Spleen (tissue), 7 donors: ENCODE measurements at regions not wholly inside any gene's neighbourhood (a gene's known extent, or its start where the extent isn't known, plus 50 kb on each side); places are given as distances from the start of the nearest gene placed in this dataset.

Source experiments
- CTCF ChIP-seq, 11 experiments: fragments of 200-600 bp in 7 of 11; fragments of 450-650 bp in 4 of 11; sonication (generic) in 4 of 11; IDR thresholded peaks in 8 of 11; conservative IDR thresholded peaks in 3 of 11; 1 replicate in 7 of 11; 2 replicates in 4 of 11; pipeline versions ENCODE4 v1.4.0 to v1.8.0; 2016 to 2021; ENCODE audit warnings: antibody characterized with exemption in 11 of 11, inconsistent platforms in 4 of 11, mild to moderate bottlenecking in 1 of 11
- POLR2A ChIP-seq, 3 donors: fragments of 450-650 bp; IDR thresholded peaks; one replicate each; pipeline ENCODE4 v1.5.1; 2017; ENCODE audit warnings: antibody characterized with exemption in 3 of 3, mild to moderate bottlenecking in 1 of 3
- donor health status: DM: no; HTN: no; CAD: no; lungs with moderate emphysema.
- donor health status: DM: no; HTN: no; CAD: no.
- donor health status: DM: no; HTN: no; CAD: no.

- TF ChIP-seq CTCF (IDR thresholded peaks at IDR 0.05 in 8 of 11, conservative IDR thresholded peaks at IDR 0.05 in 3 of 11) (no peak), POLR2A (IDR thresholded peaks at IDR 0.05) (no peak)
Measured at GRCh38 chr18:25457126-25457525, 105.2 kb upstream of the ZNF521 start.
